Femur (tissue), 1 donor: ENCODE measurements at regions not wholly inside any gene's neighbourhood (a gene's known extent, or its start where the extent isn't known, plus 50 kb on each side); places are given as distances from the start of the nearest gene placed in this dataset.

ENCODE experiments used
- DNase-seq: peaks from one replicate; pipeline ENCODE4 v3.0.0-alpha.2; 2017

DNA sequence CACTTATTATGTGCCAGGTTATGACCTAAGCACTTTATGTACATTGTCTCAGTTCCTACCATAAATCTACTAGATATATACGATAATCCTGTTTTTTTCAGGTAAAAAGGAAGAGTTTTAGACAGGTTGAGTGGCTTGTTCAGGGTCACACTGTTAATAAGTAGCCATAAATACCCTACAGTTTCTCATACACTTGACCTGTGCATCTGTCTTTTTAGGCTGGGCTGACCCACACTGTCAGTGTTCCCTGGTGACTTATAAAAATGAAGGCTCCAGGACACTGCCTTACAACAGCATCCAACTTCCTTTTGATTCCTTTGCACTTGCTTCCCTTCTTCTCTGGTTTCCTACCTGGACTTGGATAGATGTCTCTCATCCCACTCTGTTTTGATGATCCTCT lies 78.2 kb upstream of the PAQR3 start:
- no peak for DNase-seq

GRCh38 chr4:79016878-79017277 lies 77.6 kb upstream of the PAQR3 start:
- DNase-seq, result no peak

DNA sequence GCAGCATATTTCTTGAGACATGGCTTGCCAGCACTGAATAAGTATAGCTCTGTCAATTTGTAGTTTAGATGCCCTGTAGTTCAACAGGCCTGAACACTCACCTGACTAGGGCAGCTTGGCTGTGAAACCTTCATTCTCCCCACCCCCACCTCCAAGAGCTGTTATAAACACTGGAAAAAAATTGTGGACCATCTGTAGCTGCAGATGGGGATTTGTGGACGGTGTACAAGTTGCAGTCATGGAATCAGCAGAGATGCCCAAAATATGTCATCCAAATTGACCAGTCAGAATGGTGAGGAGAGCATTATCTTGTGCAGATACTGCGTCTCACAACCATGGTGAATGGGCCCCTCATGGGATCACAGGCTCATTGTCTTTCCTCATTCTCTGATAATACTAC lies 76.2 kb upstream of the PAQR3 start:
- no peak for DNase-seq

DNA sequence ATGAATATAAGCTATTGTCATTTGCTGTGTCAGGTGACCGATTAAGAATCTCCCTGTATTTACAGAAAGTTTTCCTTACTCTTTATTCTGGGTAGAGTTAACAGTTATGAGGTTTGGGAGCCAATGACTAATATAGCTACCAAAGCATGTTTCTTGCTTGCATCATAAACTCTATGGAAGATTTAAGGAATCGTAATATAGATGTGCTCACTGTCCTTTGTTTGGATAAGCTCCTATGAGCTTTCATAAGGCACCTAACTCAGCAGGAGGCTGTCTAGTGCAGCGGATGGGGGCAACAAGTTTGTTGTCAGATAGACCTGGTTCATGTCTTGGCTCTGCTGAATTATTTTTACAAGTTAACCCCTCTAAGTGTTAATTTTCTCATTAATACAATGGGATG lies 75.0 kb upstream of the PAQR3 start:
- no peak for DNase-seq

- no peak for DNase-seq
Observed at GRCh38 chr4:79013756-79014155, 74.5 kb upstream of the PAQR3 start.

DNA sequence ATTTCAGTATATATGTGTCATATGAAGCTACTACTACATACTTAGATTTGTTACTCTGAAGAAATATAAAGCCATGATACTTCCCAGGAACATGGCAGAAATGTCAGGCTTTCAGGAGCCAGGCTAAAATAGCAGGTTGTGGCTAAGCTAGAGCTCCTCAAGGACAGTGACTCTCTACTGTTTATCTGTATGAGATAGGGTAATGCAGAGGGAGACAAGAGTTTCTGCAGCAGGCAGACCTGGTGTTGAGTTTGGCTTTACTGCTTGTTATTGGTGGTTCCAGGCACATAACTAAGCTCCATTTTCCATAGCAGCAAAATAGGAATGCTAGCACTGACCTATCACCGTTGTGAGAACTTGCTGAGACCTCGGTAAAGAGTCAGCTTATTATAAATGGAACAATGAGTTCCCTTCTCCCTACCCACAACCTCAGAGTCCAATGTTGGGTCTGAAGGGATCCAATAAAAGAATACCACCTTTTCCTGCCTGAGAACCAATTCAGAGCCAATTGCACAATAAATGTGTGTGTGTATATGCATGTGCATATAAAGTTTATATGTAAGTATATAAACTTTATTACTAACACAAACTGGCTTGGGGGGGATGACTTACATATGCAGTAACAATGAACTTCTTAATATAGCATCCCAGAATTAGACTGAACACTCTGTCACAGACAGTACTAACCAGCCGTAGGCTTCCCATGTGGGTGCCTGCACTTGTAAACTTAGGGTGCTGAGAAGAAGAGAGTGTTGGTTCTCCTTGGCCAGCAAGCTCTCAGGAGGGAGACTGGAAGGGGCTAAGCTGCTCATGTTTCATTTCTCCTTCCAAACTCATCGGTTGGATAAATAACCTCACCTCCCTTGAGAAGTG lies 51.9 kb upstream of the PAQR3 start:
- DNase-seq, result no peak

DNA sequence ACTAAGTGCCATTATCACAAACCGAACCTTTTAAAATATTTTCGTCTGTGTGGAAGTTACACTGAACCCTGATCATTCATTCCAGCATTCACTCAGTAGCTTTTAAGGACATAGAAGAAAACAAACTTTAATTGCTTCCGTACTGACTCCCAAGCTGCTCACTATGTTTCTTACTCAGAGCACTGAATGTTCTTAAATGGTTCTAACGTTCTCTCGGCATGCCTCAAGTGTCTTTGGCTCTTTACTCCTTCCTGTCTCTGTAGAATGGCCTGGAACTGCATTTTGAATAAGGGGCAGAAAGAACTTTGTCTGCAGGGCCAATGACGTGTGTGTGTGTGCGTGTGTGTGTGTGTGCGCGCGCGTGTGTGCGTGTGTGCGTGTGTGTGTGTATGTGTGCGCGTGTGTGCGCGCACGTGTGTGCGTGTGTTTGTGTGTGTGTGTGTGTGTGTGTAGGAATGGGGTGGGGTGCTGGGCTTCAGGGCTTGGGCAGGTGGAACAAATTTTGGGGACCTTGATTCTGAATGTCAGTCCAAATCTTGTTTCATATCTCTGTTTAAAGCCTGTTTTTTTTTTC lies 50.5 kb upstream of the PAQR3 start:
- DNase-seq, result no peak
